SHP77 treated with DMSO at 0.1 percent for 48 hours (cell line): ENCODE measurements at regions not wholly inside any gene's neighbourhood (a gene's known extent, or its start where the extent isn't known, plus 50 kb on each side); places are given as distances from the start of the nearest gene placed in this dataset.

ENCODE experiments used
- DNase-seq: peaks from one replicate; lab custom pipeline; 2025; lab: John Stamatoyannopoulos, UW

- no peak for DNase-seq
These were observed 198.6 kb upstream of the IL12A start for GRCh38 chr3:159789742-159790635.

- no peak for DNase-seq
These were observed 197.3 kb upstream of the IL12A start for GRCh38 chr3:159791336-159791735.

GRCh38 chr3:159792070-159792469 lies 196.6 kb upstream of the IL12A start:
- DNase-seq = no peak

- DNase-seq = no peak
These were observed 193.6 kb upstream of the IL12A start for GRCh38 chr3:159795042-159795441.

- DNase-seq = no peak
These were observed 192.9 kb upstream of the IL12A start for GRCh38 chr3:159795681-159796175.

GRCh38 chr3:159796226-159796625 lies 192.4 kb upstream of the IL12A start:
- no peak for DNase-seq

GRCh38 chr3:159796744-159797143 lies 191.9 kb upstream of the IL12A start:
- DNase-seq = no peak

- DNase-seq = no peak
These were observed 190.9 kb upstream of the IL12A start for GRCh38 chr3:159797771-159798170.

GRCh38 chr3:159798951-159799350 lies 189.7 kb upstream of the IL12A start:
- DNase-seq = no peak

- no peak for DNase-seq
These were observed 188.0 kb upstream of the IL12A start for GRCh38 chr3:159800434-159801155.

GRCh38 chr3:159802864-159803263 lies 185.8 kb upstream of the IL12A start:
- DNase-seq = no peak

GRCh38 chr3:159803459-159803858 lies 185.2 kb upstream of the IL12A start:
- no peak for DNase-seq

GRCh38 chr3:159804726-159805410 lies 183.8 kb upstream of the IL12A start:
- DNase-seq = peak; percentile 36

GRCh38 chr3:159805411-159805772 lies 183.2 kb upstream of the IL12A start:
- no peak for DNase-seq

- no peak for DNase-seq
These were observed 182.2 kb upstream of the IL12A start for GRCh38 chr3:159806412-159806811.

GRCh38 chr3:159807137-159808040 lies 181.2 kb upstream of the IL12A start:
- DNase-seq = no peak

GRCh38 chr3:159813822-159814531 lies 174.7 kb upstream of the IL12A start:
- peak; percentile 58 for DNase-seq

GRCh38 chr3:159816512-159816911 lies 172.1 kb upstream of the IL12A start:
- DNase-seq = no peak

- no peak for DNase-seq
These were observed 171.5 kb upstream of the IL12A start for GRCh38 chr3:159817126-159817525.

- no peak for DNase-seq
These were observed 171.1 kb upstream of the IL12A start for GRCh38 chr3:159817571-159817970.

- DNase-seq = peak; percentile 23
These were observed 170.2 kb upstream of the IL12A start for GRCh38 chr3:159818399-159818798.
